Fibroblast of villous mesenchyme (primary cell): ENCODE measurements at regions not wholly inside any gene's neighbourhood (a gene's known extent, or its start where the extent isn't known, plus 50 kb on each side); places are given as distances from the start of the nearest gene placed in this dataset.
A peak's percentile ranks its signal among the peaks of the same experiment; 100 is the strongest.

ENCODE experiments used
- DNase-seq: peaks from one replicate; pipeline ENCODE4 v3.0.0-alpha.2; 2010; ENCODE audit warnings: low read depth
- H3K4me3 ChIP-seq: 2 replicates; pipeline ENCODE4 v1.5.1; 2011; ENCODE audit warnings: low read depth, mild to moderate bottlenecking, low read length
- TF ChIP-seq, protein P1 (sequence below): IDR thresholded peaks from 2 replicates; pipeline ENCODE4 v1.5.1; 2012; ENCODE audit warnings: low read depth, mild to moderate bottlenecking, low read length; ENCODE audit not compliant: insufficient read depth

GRCh38 chr2:134144651-134145050 lies 109.2 kb upstream of the MGAT5 start:
- DNase-seq: no peak
- no peak overlapping the region for H3K4me3 ChIP-seq
- TF ChIP-seq, protein P1, sequence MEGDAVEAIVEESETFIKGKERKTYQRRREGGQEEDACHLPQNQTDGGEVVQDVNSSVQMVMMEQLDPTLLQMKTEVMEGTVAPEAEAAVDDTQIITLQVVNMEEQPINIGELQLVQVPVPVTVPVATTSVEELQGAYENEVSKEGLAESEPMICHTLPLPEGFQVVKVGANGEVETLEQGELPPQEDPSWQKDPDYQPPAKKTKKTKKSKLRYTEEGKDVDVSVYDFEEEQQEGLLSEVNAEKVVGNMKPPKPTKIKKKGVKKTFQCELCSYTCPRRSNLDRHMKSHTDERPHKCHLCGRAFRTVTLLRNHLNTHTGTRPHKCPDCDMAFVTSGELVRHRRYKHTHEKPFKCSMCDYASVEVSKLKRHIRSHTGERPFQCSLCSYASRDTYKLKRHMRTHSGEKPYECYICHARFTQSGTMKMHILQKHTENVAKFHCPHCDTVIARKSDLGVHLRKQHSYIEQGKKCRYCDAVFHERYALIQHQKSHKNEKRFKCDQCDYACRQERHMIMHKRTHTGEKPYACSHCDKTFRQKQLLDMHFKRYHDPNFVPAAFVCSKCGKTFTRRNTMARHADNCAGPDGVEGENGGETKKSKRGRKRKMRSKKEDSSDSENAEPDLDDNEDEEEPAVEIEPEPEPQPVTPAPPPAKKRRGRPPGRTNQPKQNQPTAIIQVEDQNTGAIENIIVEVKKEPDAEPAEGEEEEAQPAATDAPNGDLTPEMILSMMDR: no peak

DNA sequence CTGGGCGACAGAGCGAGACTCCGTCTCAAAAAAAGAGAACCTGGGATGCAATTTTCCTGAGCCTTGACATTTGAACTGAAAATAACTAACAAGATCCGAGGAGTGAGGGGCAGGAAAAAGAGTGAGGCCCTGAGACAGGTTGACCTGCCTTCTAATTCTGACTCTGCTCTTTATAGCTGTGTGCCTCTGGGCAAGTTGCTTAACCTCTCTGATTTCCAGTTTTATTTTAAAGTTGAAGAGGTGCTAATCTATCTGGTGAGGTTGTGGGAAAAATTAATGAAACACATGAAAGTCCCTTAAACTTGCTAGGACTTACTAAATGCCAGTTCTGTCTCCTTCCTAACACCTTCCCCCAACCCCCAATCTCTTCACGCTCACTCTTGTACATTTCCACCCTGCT lies 108.4 kb upstream of the MGAT5 start:
- H3K4me3 ChIP-seq: no peak overlapping the region
- TF ChIP-seq, protein P1: no peak
- DNase-seq: no peak

DNA sequence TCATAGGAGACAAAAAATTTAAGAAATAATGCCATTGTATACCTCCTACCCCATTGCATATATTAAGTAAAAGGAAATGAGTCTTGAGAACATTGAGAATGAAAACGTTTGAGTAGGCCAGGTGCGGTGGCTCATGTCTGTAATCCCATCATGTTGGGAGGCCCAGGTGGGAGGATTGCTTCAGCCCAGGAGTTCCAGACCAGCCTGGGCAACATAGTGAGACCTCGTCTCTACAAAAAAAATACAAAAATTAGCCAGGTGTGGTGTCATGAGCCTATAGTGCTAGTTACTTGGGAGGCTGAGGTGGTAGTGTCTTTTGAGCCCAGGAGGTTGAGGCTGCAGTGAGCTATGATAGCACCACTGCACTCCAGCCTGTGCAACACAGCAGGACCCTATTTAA lies 107.7 kb upstream of the MGAT5 start:
- TF ChIP-seq, protein P1: no peak
- no peak overlapping the region for H3K4me3 ChIP-seq
- no peak for DNase-seq

GRCh38 chr2:134146620-134147019 lies 107.3 kb upstream of the MGAT5 start:
- DNase-seq: no peak
- no peak overlapping the region for H3K4me3 ChIP-seq
- TF ChIP-seq, protein P1: no peak

DNA sequence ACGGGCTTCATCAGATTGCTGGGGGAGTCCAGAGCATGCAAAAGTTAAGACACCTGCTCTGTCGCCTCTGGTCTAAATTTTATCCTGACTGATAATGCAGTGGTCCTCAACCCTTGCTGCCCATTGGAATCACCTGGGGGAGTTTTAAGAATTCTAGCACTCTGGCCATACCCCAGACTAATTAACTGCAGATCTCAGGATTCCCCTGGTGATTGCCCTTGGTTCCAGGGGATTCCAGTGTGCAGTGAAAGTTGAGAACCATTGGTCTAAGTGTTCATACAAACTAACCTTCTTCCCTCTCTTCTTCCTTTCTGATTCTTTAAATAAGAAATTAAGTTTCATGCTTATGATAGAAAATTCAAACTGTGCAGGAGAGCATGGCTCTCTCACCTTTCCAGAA lies 105.7 kb upstream of the MGAT5 start:
- TF ChIP-seq, protein P1: no peak
- no peak for DNase-seq
- H3K4me3 ChIP-seq: no peak overlapping the region

DNA sequence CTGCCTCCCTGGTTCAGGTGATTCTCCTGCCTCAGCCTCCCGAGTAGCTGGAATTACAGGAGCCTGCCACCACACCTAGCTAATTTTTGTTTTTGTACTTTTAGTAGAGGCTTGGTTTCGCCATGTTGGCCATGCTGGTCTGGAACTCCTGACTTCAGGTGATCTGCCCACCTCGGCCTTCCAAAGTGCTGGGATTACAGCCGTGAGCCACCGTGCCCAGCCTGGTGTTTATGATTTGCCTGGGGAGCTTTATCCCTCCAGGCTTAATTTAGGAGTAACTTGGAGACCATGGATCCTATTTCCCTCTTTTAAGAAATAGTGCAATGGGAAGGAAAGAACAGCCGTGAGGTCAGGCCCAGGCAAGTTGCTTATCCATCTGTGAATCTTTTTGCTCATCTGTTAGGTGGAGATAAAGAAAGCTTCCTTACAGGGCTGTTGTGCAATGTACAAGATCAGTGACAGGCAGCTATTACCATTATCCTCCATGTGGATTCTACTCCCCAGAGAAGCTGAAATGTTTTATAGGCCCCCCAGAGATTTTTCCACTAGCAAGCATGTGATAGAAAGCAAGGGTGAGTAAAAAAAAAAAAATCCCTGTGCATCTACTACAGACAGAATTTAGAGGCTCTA lies 104.9 kb upstream of the MGAT5 start:
- H3K4me3 ChIP-seq: no peak overlapping the region
- TF ChIP-seq, protein P1: no peak
- peak; percentile 78 for DNase-seq

DNA sequence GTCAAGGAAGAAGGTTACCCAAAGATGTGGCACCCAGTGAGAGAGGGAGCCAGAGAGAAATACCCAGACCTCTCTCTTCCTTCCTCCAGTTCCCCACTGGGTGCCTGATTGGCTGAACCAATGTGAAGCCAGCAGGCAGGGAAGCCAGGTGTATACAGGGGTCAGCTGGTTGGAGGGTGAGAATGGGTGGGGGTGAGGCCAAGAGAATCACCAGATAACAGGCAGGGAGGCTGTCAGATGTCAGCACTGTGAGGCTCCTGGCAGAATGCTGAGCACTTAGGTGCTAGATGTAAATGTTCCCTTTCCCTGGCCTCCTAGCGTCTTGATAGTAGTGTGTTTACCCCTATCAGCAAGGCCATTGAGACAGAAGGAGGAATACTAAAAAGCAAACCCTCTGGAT lies 104.0 kb upstream of the MGAT5 start:
- TF ChIP-seq, protein P1: no peak
- H3K4me3 ChIP-seq: no peak overlapping the region
- no peak for DNase-seq
